ENCODE measurements at regions not wholly inside any gene's neighbourhood (a gene's known extent, or its start where the extent isn't known, plus 50 kb on each side); places are given as distances from the start of the nearest gene placed in this dataset.
A peak's percentile ranks its signal among the peaks of the same experiment; 100 is the strongest.

GRCh38 chr18:76699923-76700322 lies 122.4 kb upstream of the ZNF236 start:
- Histone ChIP-seq H3K4me1 (peaks cover 4 to 9% (median 7%) of the 10 kb centered on the region in 4 donors), H3K4me3 (no peak overlapping the region), H3K27me3 (peaks cover 16% of the 10 kb centered on the region), H3K27ac (no peak overlapping the region), H3K36me3 (no peaks in the 10 kb centered on the region), H3K9me3 (no peaks in the 10 kb centered on the region)
- DNase-seq = no peak
- TF ChIP-seq CTCF (IDR thresholded peaks at IDR 0.05) (no peak), POLR2AphosphoS5 (IDR thresholded peaks at IDR 0.05) (peak in 1 of 3 donors; percentile 69)
- intact Hi-C loops (cut with DNase I; ENCODE audit: low total_unique reads) (no loop called here), in situ Hi-C loops (cut with MboI; ENCODE audit: low pct_ligation_motif_present in 1 of 4, low pct_unique_long_range_greater_than_20kb in 1 of 4, low sequenced_read_pairs in 3 of 4) (loop anchor here in 3 of 4 donors (10.0 kb wide), 3 partner anchors 295 to 315 kb away; no protein-coding TSS in a partner anchor)
- WGBS, 2 donors (ENCODE audit: low coverage in 1 of 2) = 70 to 82% methylated on average over 3 to 11 of the region's 11 CpGs

- H3K36me3 ChIP-seq = no peaks in the 10 kb centered on the region
- peak overlapping the region in 2 of 4 donors; percentile 8 to 16 for H3K4me3 ChIP-seq
- H3K9me3 ChIP-seq = no peaks in the 10 kb centered on the region
- H3K27me3 ChIP-seq = peaks cover 16% of the 10 kb centered on the region
- peak; percentile 26 for DNase-seq
- no peak overlapping the region for H3K27ac ChIP-seq
- 5 to 14% methylated on average over 11 to 13 of the region's 13 CpGs for WGBS, 2 donors (ENCODE audit: low coverage in 1 of 2)
- in situ Hi-C loops (cut with MboI; ENCODE audit: low pct_ligation_motif_present in 1 of 4, low pct_unique_long_range_greater_than_20kb in 1 of 4, low sequenced_read_pairs in 3 of 4) = loop anchor here in 2 of 4 donors (10.0 kb wide), 2 partner anchors 303 to 313 kb away; no protein-coding TSS in a partner anchor
- peaks cover 4 to 9% (median 7%) of the 10 kb centered on the region in 4 donors for H3K4me1 ChIP-seq
- intact Hi-C loops (cut with DNase I; ENCODE audit: low total_unique reads) = no loop called here
- TF ChIP-seq CTCF (IDR thresholded peaks at IDR 0.05) (no peak), EP300 (IDR thresholded peaks at IDR 0.05; ENCODE audit: low read depth) (no peak), POLR2A (IDR thresholded peaks at IDR 0.05) (no peak), POLR2AphosphoS5 (IDR thresholded peaks at IDR 0.05) (no peak)
Observed at GRCh38 chr18:76697441-76697901, 124.9 kb upstream of the ZNF236 start.

- in situ Hi-C loops (cut with MboI; ENCODE audit: low pct_ligation_motif_present in 1 of 4, low pct_unique_long_range_greater_than_20kb in 1 of 4, low sequenced_read_pairs in 3 of 4) = loop anchor here in 2 of 4 donors (10.0 kb wide), 2 partner anchors 297 to 307 kb away; no protein-coding TSS in a partner anchor
- Histone ChIP-seq H3K27ac (no peak overlapping the region), H3K9me3 (no peaks in the 10 kb centered on the region), H3K4me1 (peaks cover 0 to 2% (median 0%) of the 10 kb centered on the region in 4 donors), H3K27me3 (peaks cover 14% of the 10 kb centered on the region), H3K36me3 (no peaks in the 10 kb centered on the region), H3K4me3 (no peak overlapping the region)
- DNase-seq = no peak
- intact Hi-C loops (cut with DNase I; ENCODE audit: low total_unique reads) = no loop called here
- TF ChIP-seq CTCF (IDR thresholded peaks at IDR 0.05) = no peak
- no peak for TF ChIP-seq POLR2A (IDR thresholded peaks at IDR 0.05)
- TF ChIP-seq EP300 (IDR thresholded peaks at IDR 0.05; ENCODE audit: low read depth) = no peak
- TF ChIP-seq POLR2AphosphoS5 (IDR thresholded peaks at IDR 0.05) = no peak
- WGBS, 2 donors (ENCODE audit: low coverage in 1 of 2) = 48 to 50% methylated on average over 7 of the region's 7 CpGs
Observed at GRCh38 chr18:76691800-76692199, 130.6 kb upstream of the ZNF236 start.

- WGBS, 2 donors (ENCODE audit: low coverage in 1 of 2) = 43 to 60% methylated on average over 3 to 7 of the region's 7 CpGs
- DNase-seq = no peak
- intact Hi-C loops (cut with DNase I; ENCODE audit: low total_unique reads) (no loop called here), in situ Hi-C loops (cut with MboI; ENCODE audit: low pct_ligation_motif_present in 1 of 4, low pct_unique_long_range_greater_than_20kb in 1 of 4, low sequenced_read_pairs in 3 of 4) (loop anchor here in 3 of 4 donors (10.0 kb wide), 3 partner anchors 285 to 305 kb away; no protein-coding TSS in a partner anchor)
- Histone ChIP-seq H3K36me3 (no peaks in the 10 kb centered on the region), H3K27me3 (peaks cover 14% of the 10 kb centered on the region), H3K4me3 (no peak overlapping the region), H3K4me1 (peaks cover 0 to 8% (median 0%) of the 10 kb centered on the region in 4 donors), H3K9me3 (no peaks in the 10 kb centered on the region), H3K27ac (no peak overlapping the region)
- no peak for TF ChIP-seq POLR2A (IDR thresholded peaks at IDR 0.05)
- TF ChIP-seq CTCF (IDR thresholded peaks at IDR 0.05) = no peak
- TF ChIP-seq EP300 (IDR thresholded peaks at IDR 0.05; ENCODE audit: low read depth) = no peak
- no peak for TF ChIP-seq POLR2AphosphoS5 (IDR thresholded peaks at IDR 0.05)
Observed at GRCh38 chr18:76689646-76690264, 132.6 kb upstream of the ZNF236 start.

Data from transverse colon (tissue), 4 donors.